HG03108 (cell line): ENCODE measurements at regions not wholly inside any gene's neighbourhood (a gene's known extent, or its start where the extent isn't known, plus 50 kb on each side); places are given as distances from the start of the nearest gene placed in this dataset.

Experiments used
- ATAC-seq: cut with Tn5 transposase; IDR thresholded peaks from one replicate; pipeline ENCODE4 v1.9.1; 2021; ENCODE audit warnings: moderate library complexity; ENCODE audit not compliant: unreplicated experiment

- ATAC-seq = no peak
Observed at GRCh38 chr21:35940074-35940927, 120.0 kb downstream of the SETD4 start.

GRCh38 chr21:35938446-35938845 lies 121.9 kb downstream of the SETD4 start:
- no peak for ATAC-seq

- no peak for ATAC-seq
Observed at GRCh38 chr21:35933466-35933865, 126.9 kb downstream of the SETD4 start.

GRCh38 chr21:35932232-35932911 lies 128.0 kb downstream of the SETD4 start:
- peak; percentile 76 for ATAC-seq

GRCh38 chr21:35929901-35930300 lies 130.4 kb downstream of the SETD4 start:
- ATAC-seq = no peak

GRCh38 chr21:35927262-35927661 lies 133.1 kb downstream of the SETD4 start:
- no peak for ATAC-seq

- ATAC-seq = no peak
Observed at GRCh38 chr21:35926003-35926740, 134.2 kb downstream of the SETD4 start.

GRCh38 chr21:35925497-35925896 lies 134.8 kb downstream of the SETD4 start:
- no peak for ATAC-seq

- ATAC-seq = no peak
Observed at GRCh38 chr21:35924714-35925301, 135.5 kb downstream of the SETD4 start.

- ATAC-seq = no peak
Observed at GRCh38 chr21:35923971-35924370, 136.4 kb downstream of the SETD4 start.

- no peak for ATAC-seq
Observed at GRCh38 chr21:35922618-35923017, 137.7 kb downstream of the SETD4 start.

- ATAC-seq = no peak
Observed at GRCh38 chr21:35921471-35921870, 138.9 kb downstream of the SETD4 start.

- no peak for ATAC-seq
Observed at GRCh38 chr21:35920436-35920835, 139.9 kb downstream of the SETD4 start.

- ATAC-seq = no peak
Observed at GRCh38 chr21:35915030-35915429, 145.3 kb downstream of the SETD4 start.

GRCh38 chr21:35911412-35912191 lies 148.7 kb downstream of the SETD4 start:
- ATAC-seq = no peak

GRCh38 chr21:35909456-35910223 lies 150.7 kb downstream of the SETD4 start:
- ATAC-seq = no peak

- no peak for ATAC-seq
Observed at GRCh38 chr21:35908311-35909078, 151.8 kb downstream of the SETD4 start.

GRCh38 chr21:35906586-35906985 lies 153.7 kb downstream of the SETD4 start:
- no peak for ATAC-seq

GRCh38 chr21:35905963-35906345 lies 154.4 kb downstream of the SETD4 start:
- no peak for ATAC-seq
